Suppressor macrophage treated with lipopolysaccharide for 4 hours (primary cell): ENCODE measurements at regions not wholly inside any gene's neighbourhood (a gene's known extent, or its start where the extent isn't known, plus 50 kb on each side); places are given as distances from the start of the nearest gene placed in this dataset.

Experiments
- DNase-seq: peaks from one replicate; pipeline ENCODE4 v3.0.0-alpha.2; 2020

- DNase-seq = no peak
These were observed 239.4 kb upstream of the FBXL7 start for GRCh38 chr5:15260356-15261268.

DNA sequence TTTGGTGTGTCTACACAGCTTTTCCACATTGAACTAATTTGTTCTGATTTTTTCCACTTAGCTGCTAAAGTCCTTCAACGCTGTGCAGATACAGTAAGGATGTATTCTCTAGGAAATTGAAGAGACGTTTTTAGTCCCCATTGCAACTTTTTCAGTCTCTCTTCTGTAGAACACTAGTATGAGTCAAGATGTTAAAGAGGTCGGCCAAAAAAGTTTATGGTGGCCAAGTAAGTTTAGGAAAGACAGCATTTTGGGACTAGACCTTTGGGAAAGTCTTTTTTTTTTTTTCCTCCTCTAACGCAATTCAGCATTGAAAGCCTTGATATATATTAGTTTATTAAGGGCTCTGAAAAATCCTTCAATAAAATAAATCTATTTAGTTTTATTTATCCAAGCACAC, 243.5 kb upstream of the FBXL7 start:
- no peak for DNase-seq

DNA sequence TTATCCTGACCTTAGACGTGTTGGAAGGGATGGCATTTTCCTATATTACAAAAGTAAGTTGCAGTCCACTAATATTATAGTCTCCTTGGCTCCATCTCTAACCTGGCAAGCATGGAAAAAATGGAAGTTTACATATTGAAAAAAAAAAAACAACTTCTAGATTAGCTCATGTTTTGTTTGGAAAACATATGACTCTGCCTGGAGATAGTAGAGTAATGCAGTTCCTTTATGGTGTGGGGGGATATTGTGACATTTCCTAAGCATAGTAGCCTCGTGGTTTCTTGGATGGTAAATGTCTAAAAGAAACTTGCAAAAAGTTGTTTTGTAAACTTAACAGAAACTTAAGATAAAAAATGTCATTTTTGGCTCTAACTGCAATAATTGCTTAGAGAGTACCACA, 244.4 kb upstream of the FBXL7 start:
- DNase-seq = no peak

DNA sequence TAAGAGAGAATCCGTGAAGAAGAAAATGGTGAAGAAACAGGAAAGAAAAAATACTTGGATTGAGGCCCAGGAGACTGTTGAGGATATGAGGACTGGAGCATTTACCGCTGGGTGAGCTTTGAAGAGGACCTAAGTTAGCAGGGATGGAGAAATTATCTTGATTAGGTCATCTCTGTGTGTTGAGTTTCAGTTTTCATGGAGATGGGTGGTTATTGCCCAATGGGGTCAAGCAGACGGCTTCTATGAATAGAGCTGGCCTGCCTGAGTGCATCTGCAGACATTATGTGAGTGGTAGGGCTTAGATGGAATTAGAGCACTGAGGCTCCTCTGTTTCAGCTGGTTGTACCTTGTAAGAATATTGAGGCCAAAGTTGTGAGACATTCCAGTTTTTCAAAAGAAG, 245.4 kb upstream of the FBXL7 start:
- no peak for DNase-seq

DNA sequence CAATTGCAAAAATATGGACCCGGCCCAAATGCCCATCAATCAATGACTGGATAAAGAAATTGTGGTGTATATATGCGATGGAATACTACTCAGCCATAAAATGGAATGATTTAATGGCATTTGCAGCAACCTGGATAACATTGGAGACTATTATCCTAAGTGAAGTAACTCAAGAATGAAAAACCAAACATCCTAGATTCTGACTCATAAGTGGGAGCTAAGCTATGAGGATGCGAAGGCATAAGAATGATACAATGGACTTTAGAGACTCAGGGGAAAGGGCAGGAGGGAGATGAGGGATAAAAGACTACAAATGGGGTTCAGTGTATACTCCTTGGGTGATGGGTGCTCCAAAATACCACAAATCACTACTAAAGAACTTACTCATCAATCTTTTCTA, 247.6 kb upstream of the FBXL7 start:
- no peak for DNase-seq

- DNase-seq = no peak
These were observed 250.8 kb upstream of the FBXL7 start for GRCh38 chr5:15249152-15249551.

GRCh38 chr5:15248731-15249130, 251.2 kb upstream of the FBXL7 start:
- no peak for DNase-seq

- DNase-seq = no peak
These were observed 254.1 kb upstream of the FBXL7 start for GRCh38 chr5:15245913-15246312.

- DNase-seq = no peak
These were observed 256.5 kb upstream of the FBXL7 start for GRCh38 chr5:15243301-15244020.

- no peak for DNase-seq
These were observed 258.7 kb upstream of the FBXL7 start for GRCh38 chr5:15241216-15241821.

GRCh38 chr5:15238006-15238405, 262.0 kb upstream of the FBXL7 start:
- no peak for DNase-seq

- DNase-seq = no peak
These were observed 263.0 kb upstream of the FBXL7 start for GRCh38 chr5:15236911-15237508.

DNA sequence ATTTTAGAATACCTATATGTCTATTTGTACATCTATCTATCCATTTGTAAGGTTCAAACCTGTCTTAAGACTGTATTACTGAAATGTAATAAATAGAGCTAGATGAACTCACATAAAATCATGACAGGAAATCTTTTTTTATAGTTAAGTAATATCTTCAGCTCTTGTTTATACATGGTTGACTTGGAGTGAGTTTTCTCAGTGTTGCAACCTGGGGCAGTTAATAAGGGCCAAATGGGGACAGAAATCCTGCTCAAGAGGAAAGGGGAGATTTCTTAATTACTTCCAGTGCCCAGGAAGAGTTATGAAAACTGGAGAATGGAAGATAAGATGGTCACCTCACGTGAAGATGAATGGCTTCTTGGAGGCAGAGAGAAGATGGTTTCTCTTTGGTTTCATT, 265.1 kb upstream of the FBXL7 start:
- no peak for DNase-seq

DNA sequence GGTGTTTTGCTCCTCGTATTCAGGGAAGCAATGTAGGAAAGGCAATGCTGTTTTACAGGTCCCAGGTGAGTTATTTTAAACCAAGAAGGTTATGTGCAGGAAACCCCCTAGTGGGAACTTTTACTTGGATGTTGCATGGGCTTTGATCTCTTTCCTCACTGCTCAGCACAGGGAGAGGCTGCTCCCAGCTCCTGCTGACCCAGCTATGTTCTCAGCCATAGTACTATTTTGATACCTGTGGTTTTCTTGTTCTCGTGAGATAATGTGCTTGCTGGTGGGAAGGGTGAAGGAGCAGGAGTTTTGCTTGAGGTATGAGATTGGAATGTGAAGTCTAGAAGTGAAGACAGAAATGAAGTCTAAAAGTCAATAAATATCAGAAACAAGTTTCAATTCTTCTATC, 265.6 kb upstream of the FBXL7 start:
- DNase-seq = no peak

DNA sequence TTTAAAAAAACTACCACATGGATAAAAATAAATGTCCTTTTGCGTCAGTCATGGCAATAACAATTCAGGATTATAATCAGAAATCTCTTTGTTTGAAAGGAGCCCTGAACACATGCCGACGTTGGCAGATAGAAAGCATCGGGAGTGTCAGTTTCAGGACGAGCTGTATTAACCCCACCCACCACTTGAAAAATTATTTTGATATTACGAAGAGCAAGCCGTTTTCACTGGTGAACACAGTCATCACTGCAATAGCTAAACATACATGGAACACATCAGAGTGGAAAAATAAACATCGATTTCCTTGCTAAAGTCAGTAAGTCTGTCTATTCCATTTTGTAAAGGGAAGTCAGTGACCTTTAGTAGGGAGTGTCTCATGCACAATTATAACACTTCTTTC, 266.4 kb upstream of the FBXL7 start:
- no peak for DNase-seq

- DNase-seq = no peak
These were observed 277.8 kb upstream of the FBXL7 start for GRCh38 chr5:15222156-15222555.

DNA sequence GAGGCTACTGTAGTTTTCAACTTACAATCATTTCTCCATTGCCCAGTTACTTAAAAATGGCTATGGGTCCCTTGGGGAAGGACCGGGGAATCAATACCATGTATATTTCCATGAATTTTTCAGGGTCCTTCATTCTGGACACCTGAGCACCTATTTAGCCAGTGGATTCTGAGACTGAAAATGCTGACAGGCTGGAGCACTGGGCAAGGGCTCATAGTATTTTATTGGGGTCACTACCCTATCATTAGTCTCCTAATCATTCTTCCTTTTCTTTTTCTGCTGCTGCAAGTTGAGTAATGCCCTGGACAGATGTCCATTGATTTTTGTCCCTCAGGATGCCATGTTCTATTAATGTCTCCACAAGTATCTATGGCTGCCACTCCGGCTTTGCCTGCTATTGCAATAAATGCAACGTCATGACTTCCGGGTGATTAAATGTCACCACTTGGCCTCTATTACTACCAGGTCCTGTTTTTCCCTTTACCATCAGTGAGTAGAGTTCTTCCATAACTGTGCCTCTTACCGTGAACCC, 279.3 kb upstream of the FBXL7 start:
- DNase-seq = no peak

GRCh38 chr5:15215056-15215455, 284.9 kb upstream of the FBXL7 start:
- DNase-seq = no peak

GRCh38 chr5:15214010-15214409, 286.0 kb upstream of the FBXL7 start:
- no peak for DNase-seq

DNA sequence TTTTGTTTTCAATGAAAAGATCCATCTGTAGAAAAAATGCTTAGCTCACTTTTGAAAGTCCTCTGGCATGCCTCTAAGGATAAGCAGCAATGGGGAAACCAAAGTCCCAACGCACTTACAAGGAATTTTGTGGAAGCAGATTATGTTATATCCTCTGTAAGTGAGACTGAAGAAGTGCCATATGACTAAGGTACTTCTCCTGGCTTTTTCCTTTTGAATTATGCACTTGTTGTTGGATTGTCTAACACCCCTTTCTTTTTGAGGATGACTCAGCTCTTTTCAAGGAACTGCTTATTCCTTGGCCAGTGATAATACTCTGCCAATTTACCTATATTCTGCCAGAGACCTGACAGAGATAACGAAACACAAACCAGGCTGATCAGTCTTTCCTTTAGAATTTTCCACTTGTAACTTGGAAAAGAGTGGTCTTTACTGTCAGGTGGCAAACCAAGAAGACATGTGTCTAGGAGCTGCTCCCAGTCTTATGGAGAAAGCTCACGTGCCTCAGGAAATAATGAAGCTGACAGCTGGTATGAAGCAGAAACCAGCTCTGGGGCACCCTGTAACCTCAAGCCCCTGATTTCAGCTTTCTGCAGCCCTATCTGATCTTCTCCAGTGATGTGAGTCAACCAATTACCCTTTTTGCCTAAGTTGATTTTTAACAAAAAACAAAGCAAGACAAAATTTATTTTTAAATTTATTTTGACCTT, 290.8 kb upstream of the FBXL7 start:
- no peak for DNase-seq

GRCh38 chr5:15206133-15206532, 293.8 kb upstream of the FBXL7 start:
- DNase-seq = no peak

GRCh38 chr5:15203376-15203775, 296.6 kb upstream of the FBXL7 start:
- no peak for DNase-seq

- no peak for DNase-seq
These were observed 309.0 kb upstream of the FBXL7 start for GRCh38 chr5:15191012-15191411.
